ENCODE measurements at regions not wholly inside any gene's neighbourhood (a gene's known extent, or its start where the extent isn't known, plus 50 kb on each side); places are given as distances from the start of the nearest gene placed in this dataset.

DNA sequence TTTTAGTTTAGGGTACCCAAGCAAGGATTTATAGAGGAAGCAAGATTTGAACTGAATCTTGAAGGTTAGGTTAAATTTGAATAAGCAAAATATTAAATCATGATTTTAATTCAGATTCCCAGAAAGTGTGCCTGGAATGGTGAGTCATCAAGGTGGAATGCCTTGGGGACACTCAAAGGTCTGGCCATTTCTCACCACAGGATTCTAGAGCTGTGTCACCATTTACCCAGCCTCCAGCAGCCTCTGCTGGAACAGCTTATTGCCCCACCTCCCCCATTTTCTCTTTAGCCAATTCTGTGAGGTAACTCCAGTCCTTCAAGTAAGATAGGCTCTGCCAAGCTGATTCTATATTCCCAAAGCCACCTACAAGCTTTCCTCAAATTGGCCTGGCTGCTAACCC is 181.4 kb downstream of the SIM1 start:
- intact Hi-C loops (cut with micrococcal nuclease): no loop called here
- Histone ChIP-seq H3K4me2 (replicated peaks; ENCODE audit: low read depth, low read length, poor library complexity, severe bottlenecking) (no peak overlapping the region), H3K79me2 (ENCODE audit: control insufficient read depth, insufficient read depth, low read length) (no peaks in the 10 kb centered on the region), H3K27ac (ENCODE audit: low read length in 2 of 2) (no peak overlapping the region), H2AFZ (ENCODE audit: insufficient read depth, low read depth, low read length, poor library complexity, severe bottlenecking) (no peak overlapping the region), H4K20me1 (ENCODE audit: control insufficient read depth, insufficient read depth, low read length, poor library complexity, severe bottlenecking) (no peaks in the 10 kb centered on the region), H3K36me3 (replicated peaks in 1 of 2; ENCODE audit: control extremely low read depth in 1 of 2, control insufficient read depth in 1 of 2, extremely low read depth in 1 of 2, insufficient read depth in 2 of 2, low read length in 1 of 2) (no peaks in the 10 kb centered on the region), H3K9ac (ENCODE audit: low read length) (no peak overlapping the region), H3K9me3 (ENCODE audit: control extremely low read depth in 1 of 3, control insufficient read depth in 2 of 3, insufficient read depth in 1 of 3, low read length in 2 of 3) (no peaks in the 10 kb centered on the region), H3K4me1 (ENCODE audit: control insufficient read depth in 2 of 2, insufficient read depth in 2 of 2, low read length in 2 of 2) (no peaks in the 10 kb centered on the region), H3K4me3 (ENCODE audit: control extremely low read depth in 1 of 5, extremely low read depth in 1 of 5, insufficient read depth in 1 of 5, low read depth in 2 of 5, low read length in 4 of 5) (no peak overlapping the region), H3K27me3 (replicated peaks in 1 of 4; ENCODE audit: control extremely low read depth in 1 of 4, control insufficient read depth in 3 of 4, insufficient read depth in 4 of 4, low read length in 3 of 4) (peaks cover 0 to 2% (median 0%) of the 10 kb centered on the region in 4 experiments)
- H3K27me3 Mint-ChIP-seq: peaks cover 4% of the 10 kb centered on the region
- no peak overlapping the region for H3K27ac Mint-ChIP-seq
- ChIA-PET POLR2A (no interaction called here), CTCF (no interaction called here)
- ATAC-seq (ENCODE audit: low read depth) (no peak), DNase-seq (no peak)
- no peaks in the 10 kb centered on the region for H3K9me3 Mint-ChIP-seq (ENCODE audit: insufficient read depth)
- H3K4me3 Mint-ChIP-seq: no peak overlapping the region
- H3K4me1 Mint-ChIP-seq: no peaks in the 10 kb centered on the region
- no peak for TF ChIP-seq EZH2 (IDR thresholded peaks at IDR 0.05; ENCODE audit: borderline replicate concordance, insufficient read depth, low read depth, low read length, poor library complexity, severe bottlenecking)
- TF ChIP-seq, protein P1, sequence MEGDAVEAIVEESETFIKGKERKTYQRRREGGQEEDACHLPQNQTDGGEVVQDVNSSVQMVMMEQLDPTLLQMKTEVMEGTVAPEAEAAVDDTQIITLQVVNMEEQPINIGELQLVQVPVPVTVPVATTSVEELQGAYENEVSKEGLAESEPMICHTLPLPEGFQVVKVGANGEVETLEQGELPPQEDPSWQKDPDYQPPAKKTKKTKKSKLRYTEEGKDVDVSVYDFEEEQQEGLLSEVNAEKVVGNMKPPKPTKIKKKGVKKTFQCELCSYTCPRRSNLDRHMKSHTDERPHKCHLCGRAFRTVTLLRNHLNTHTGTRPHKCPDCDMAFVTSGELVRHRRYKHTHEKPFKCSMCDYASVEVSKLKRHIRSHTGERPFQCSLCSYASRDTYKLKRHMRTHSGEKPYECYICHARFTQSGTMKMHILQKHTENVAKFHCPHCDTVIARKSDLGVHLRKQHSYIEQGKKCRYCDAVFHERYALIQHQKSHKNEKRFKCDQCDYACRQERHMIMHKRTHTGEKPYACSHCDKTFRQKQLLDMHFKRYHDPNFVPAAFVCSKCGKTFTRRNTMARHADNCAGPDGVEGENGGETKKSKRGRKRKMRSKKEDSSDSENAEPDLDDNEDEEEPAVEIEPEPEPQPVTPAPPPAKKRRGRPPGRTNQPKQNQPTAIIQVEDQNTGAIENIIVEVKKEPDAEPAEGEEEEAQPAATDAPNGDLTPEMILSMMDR (IDR thresholded peaks at IDR 0.05): no peak

- ChIA-PET CTCF (no interaction called here), POLR2A (no interaction called here)
- DNase-seq (no peak), ATAC-seq (ENCODE audit: low read depth) (no peak)
- no peaks in the 10 kb centered on the region for H3K79me2 ChIP-seq (ENCODE audit: control insufficient read depth, insufficient read depth, low read length)
- H3K9me3 Mint-ChIP-seq (ENCODE audit: insufficient read depth): no peaks in the 10 kb centered on the region
- no peak overlapping the region for H3K27ac Mint-ChIP-seq
- H3K4me1 Mint-ChIP-seq: no peaks in the 10 kb centered on the region
- no peaks in the 10 kb centered on the region for H3K9me3 ChIP-seq (ENCODE audit: control extremely low read depth in 1 of 3, control insufficient read depth in 2 of 3, insufficient read depth in 1 of 3, low read length in 2 of 3)
- H3K27ac ChIP-seq (ENCODE audit: low read length in 2 of 2): no peak overlapping the region
- intact Hi-C loops (cut with micrococcal nuclease): no loop called here
- H3K9ac ChIP-seq (ENCODE audit: low read length): no peak overlapping the region
- no peaks in the 10 kb centered on the region for H4K20me1 ChIP-seq (ENCODE audit: control insufficient read depth, insufficient read depth, low read length, poor library complexity, severe bottlenecking)
- no peaks in the 10 kb centered on the region for H3K36me3 ChIP-seq (replicated peaks in 1 of 2; ENCODE audit: control extremely low read depth in 1 of 2, control insufficient read depth in 1 of 2, extremely low read depth in 1 of 2, insufficient read depth in 2 of 2, low read length in 1 of 2)
- H3K4me3 ChIP-seq (ENCODE audit: control extremely low read depth in 1 of 5, extremely low read depth in 1 of 5, insufficient read depth in 1 of 5, low read depth in 2 of 5, low read length in 4 of 5): no peak overlapping the region
- peak overlapping the region; percentile 23 for H3K4me2 ChIP-seq (replicated peaks; ENCODE audit: low read depth, low read length, poor library complexity, severe bottlenecking)
- peak overlapping the region; percentile 23 for H2AFZ ChIP-seq (ENCODE audit: insufficient read depth, low read depth, low read length, poor library complexity, severe bottlenecking)
- H3K27me3 Mint-ChIP-seq: peaks cover 13% of the 10 kb centered on the region
- H3K4me1 ChIP-seq (ENCODE audit: control insufficient read depth in 2 of 2, insufficient read depth in 2 of 2, low read length in 2 of 2): no peaks in the 10 kb centered on the region
- no peak overlapping the region for H3K4me3 Mint-ChIP-seq
- WGBS (ENCODE audit: insufficient coverage): 26% methylated on average over 15 of the region's 17 CpGs
- peaks cover 0 to 2% (median 0%) of the 10 kb centered on the region in 4 experiments for H3K27me3 ChIP-seq (replicated peaks in 1 of 4; ENCODE audit: control extremely low read depth in 1 of 4, control insufficient read depth in 3 of 4, insufficient read depth in 4 of 4, low read length in 3 of 4)
- TF ChIP-seq EZH2 (IDR thresholded peaks at IDR 0.05; ENCODE audit: borderline replicate concordance, insufficient read depth, low read depth, low read length, poor library complexity, severe bottlenecking): no peak
- TF ChIP-seq, protein P1 (IDR thresholded peaks at IDR 0.05): no peak
These were observed 183.2 kb downstream of the SIM1 start for GRCh38 chr6:100281471-100281901.
